IPS-11a (cell line): ENCODE measurements at regions not wholly inside any gene's neighbourhood (a gene's known extent, or its start where the extent isn't known, plus 50 kb on each side); places are given as distances from the start of the nearest gene placed in this dataset.
A peak's percentile ranks its signal among the peaks of the same experiment; 100 is the strongest.

Experiments
- H3K4me3 ChIP-seq: one replicate; pipeline ENCODE4 v1.5.1; 2013; ENCODE audit warnings: low read depth, low read length, control low read depth

GRCh38 chr9:6703898-6704639 lies 53.7 kb upstream of the KDM4C start:
- H3K4me3 ChIP-seq: peak overlapping the region; percentile 58

- no peak overlapping the region for H3K4me3 ChIP-seq
These were observed 55.1 kb upstream of the KDM4C start for GRCh38 chr9:6702707-6703106.

GRCh38 chr9:6696178-6696577 lies 50.6 kb upstream of the GLDC start:
- H3K4me3 ChIP-seq: no peak overlapping the region

GRCh38 chr9:6695121-6695814 lies 49.7 kb upstream of the GLDC start:
- no peak overlapping the region for H3K4me3 ChIP-seq
